Neural cell (in vitro differentiated cells): ENCODE measurements at regions not wholly inside any gene's neighbourhood (a gene's known extent, or its start where the extent isn't known, plus 50 kb on each side); places are given as distances from the start of the nearest gene placed in this dataset.

Experiments
- H2AFZ ChIP-seq: fragments of 200-600, 300-800 bp; sonication (generic), shearing (Covaris generic); 2 replicates; pipeline ENCODE4 v1.6.0; 2014; ENCODE audit warnings: low read depth, mild to moderate bottlenecking, antibody characterized with exemption, low read length, moderate library complexity
- H3F3A ChIP-seq: fragments of 200-600 bp; shearing (Covaris generic); 2 replicates; pipeline ENCODE4 v1.6.1; 2016; ENCODE audit warnings: mild to moderate bottlenecking, moderate library complexity, mixed read lengths, antibody characterized with exemption, low read length; ENCODE audit not compliant: insufficient read depth, poor library complexity, severe bottlenecking
- H3K27ac ChIP-seq: fragments of 200-600, 300-800 bp; sonication (generic), shearing (Covaris generic); 2 replicates; pipeline ENCODE4 v1.5.1; 2014; ENCODE audit warnings: mild to moderate bottlenecking, low read length, moderate library complexity
- H3K27me3 ChIP-seq: fragments of 300-800, 200-600 bp; sonication (generic), shearing (Covaris generic); 2 replicates; pipeline ENCODE4 v1.6.0; 2014; ENCODE audit warnings: mild to moderate bottlenecking, low read depth, low read length, moderate library complexity; ENCODE audit not compliant: insufficient read depth
- H3K36me3 ChIP-seq: fragments of 300-800, 200-600 bp; sonication (generic), shearing (Covaris generic); 2 replicates; pipeline ENCODE4 v1.5.1; 2014; ENCODE audit warnings: mild to moderate bottlenecking, antibody characterized with exemption, low read length, moderate library complexity; ENCODE audit not compliant: insufficient read depth
- H3K4me2 ChIP-seq: fragments of 300-800, 200-600 bp; sonication (generic), shearing (Covaris generic); 2 replicates; pipeline ENCODE4 v1.6.0; 2014; ENCODE audit warnings: mild to moderate bottlenecking, low read length
- H3K4me3 ChIP-seq: fragments of 300-800, 200-600 bp; sonication (generic), shearing (Covaris generic); 2 replicates; pipeline ENCODE4 v1.5.1; 2014; ENCODE audit warnings: mild to moderate bottlenecking, low read length, moderate library complexity
- H3K79me2 ChIP-seq: fragments of 200-600 bp; shearing (Covaris generic); replicated peaks from 2 replicates; pipeline ENCODE4 v1.6.0; 2014; ENCODE audit warnings: mild to moderate bottlenecking, low read length, moderate library complexity; ENCODE audit not compliant: insufficient read depth
- H3K9ac ChIP-seq: fragments of 300-800, 200-600 bp; sonication (generic), shearing (Covaris generic); 2 replicates; pipeline ENCODE4 v1.6.1; 2016; ENCODE audit warnings: mild to moderate bottlenecking, low read length, mixed read lengths
- H3K9me2 ChIP-seq: fragments of 200-600 bp; shearing (Covaris generic); 2 replicates; pipeline ENCODE4 v1.6.1; 2016; ENCODE audit warnings: mild to moderate bottlenecking, low read length, mixed read lengths; ENCODE audit not compliant: insufficient read depth
- H3K9me3 ChIP-seq: fragments of 200-600, 300-800 bp; sonication (generic), shearing (Covaris generic); 2 replicates; pipeline ENCODE4 v1.6.1; 2016; ENCODE audit warnings: mild to moderate bottlenecking, mixed run types, low read length, moderate library complexity, mixed read lengths
- H4K20me1 ChIP-seq: fragments of 200-600 bp; shearing (Covaris generic); 2 replicates; pipeline ENCODE4 v1.6.1; 2016; ENCODE audit warnings: mild to moderate bottlenecking, mixed run types; ENCODE audit not compliant: insufficient read depth
- CTCF ChIP-seq: fragments of 450-650 bp; IDR thresholded peaks from 2 replicates; pipeline ENCODE4 v1.5.1; 2014; ENCODE audit warnings: antibody characterized with exemption, mild to moderate bottlenecking, moderate library complexity; ENCODE audit not compliant: poor library complexity, severe bottlenecking
- EP300 ChIP-seq: fragments of 450-650 bp; conservative IDR thresholded peaks from 2 replicates; pipeline ENCODE4 v1.6.1; 2014; ENCODE audit warnings: antibody characterized with exemption, mild to moderate bottlenecking, moderate library complexity; ENCODE audit not compliant: poor library complexity, severe bottlenecking
- EZH2 ChIP-seq: fragments of 200-600, 300-800 bp; shearing (Covaris generic), sonication (generic); IDR thresholded peaks from 2 replicates; pipeline ENCODE4 v1.6.1; 2014; ENCODE audit warnings: antibody characterized with exemption, low read length, borderline replicate concordance, mild to moderate bottlenecking; ENCODE audit not compliant: insufficient read depth, poor library complexity, severe bottlenecking
- MXI1 ChIP-seq: fragments of 450-650 bp; conservative IDR thresholded peaks from 2 replicates; pipeline ENCODE4 v1.6.1; 2014; ENCODE audit warnings: antibody characterized with exemption, mild to moderate bottlenecking; ENCODE audit not compliant: poor library complexity, severe bottlenecking
- POLR2AphosphoS5 ChIP-seq: IDR thresholded peaks from 2 replicates; pipeline ENCODE4 v1.6.1; 2012
- RAD21 ChIP-seq: fragments of 450-650 bp; conservative IDR thresholded peaks from 2 replicates; pipeline ENCODE4 v1.6.1; 2014; ENCODE audit warnings: antibody characterized with exemption, mild to moderate bottlenecking, moderate library complexity
- REST ChIP-seq: IDR thresholded peaks from 2 replicates; pipeline ENCODE4 v1.6.1; 2012; ENCODE audit warnings: borderline replicate concordance
- SMC3 ChIP-seq: fragments of 450-650 bp; conservative IDR thresholded peaks from 2 replicates; pipeline ENCODE4 v1.6.1; 2014; ENCODE audit warnings: antibody characterized with exemption, mild to moderate bottlenecking, moderate library complexity; ENCODE audit not compliant: poor library complexity
- TAF1 ChIP-seq: IDR thresholded peaks from 2 replicates; pipeline ENCODE4 v1.6.1; 2012; ENCODE audit warnings: low read depth

GRCh38 chr11:82195283-82195682, 538.4 kb downstream of the FAM181B start:
- no peaks in the 10 kb centered on the region for H3F3A ChIP-seq
- no peak overlapping the region for H3K9ac ChIP-seq
- TF ChIP-seq POLR2AphosphoS5 (no peak), MXI1 (no peak), EP300 (no peak), TAF1 (no peak), CTCF (no peak), EZH2 (no peak), SMC3 (no peak), REST (no peak), RAD21 (no peak)
- H3K4me2 ChIP-seq, result no peak overlapping the region
- H3K4me3 ChIP-seq, result no peak overlapping the region
- H3K36me3 ChIP-seq, result no peaks in the 10 kb centered on the region
- no peak overlapping the region for H2AFZ ChIP-seq
- no peaks in the 10 kb centered on the region for H3K9me2 ChIP-seq
- no peaks in the 10 kb centered on the region for H3K9me3 ChIP-seq
- no peaks in the 10 kb centered on the region for H3K79me2 ChIP-seq
- H4K20me1 ChIP-seq, result no peaks in the 10 kb centered on the region
- H3K27me3 ChIP-seq, result no peaks in the 10 kb centered on the region
- no peak overlapping the region for H3K27ac ChIP-seq

GRCh38 chr11:82194521-82194920, 539.1 kb downstream of the FAM181B start:
- Histone ChIP-seq H3K4me2 (no peak overlapping the region), H2AFZ (no peak overlapping the region), H4K20me1 (no peaks in the 10 kb centered on the region), H3K79me2 (no peaks in the 10 kb centered on the region), H3K9me2 (no peaks in the 10 kb centered on the region), H3K27ac (no peak overlapping the region), H3K9me3 (no peaks in the 10 kb centered on the region), H3K27me3 (no peaks in the 10 kb centered on the region), H3K4me3 (no peak overlapping the region), H3K9ac (no peak overlapping the region), H3K36me3 (no peaks in the 10 kb centered on the region), H3F3A (no peaks in the 10 kb centered on the region)
- TF ChIP-seq RAD21, result no peak
- no peak for TF ChIP-seq CTCF
